ENCODE measurements at regions not wholly inside any gene's neighbourhood (a gene's known extent, or its start where the extent isn't known, plus 50 kb on each side); places are given as distances from the start of the nearest gene placed in this dataset.

DNA sequence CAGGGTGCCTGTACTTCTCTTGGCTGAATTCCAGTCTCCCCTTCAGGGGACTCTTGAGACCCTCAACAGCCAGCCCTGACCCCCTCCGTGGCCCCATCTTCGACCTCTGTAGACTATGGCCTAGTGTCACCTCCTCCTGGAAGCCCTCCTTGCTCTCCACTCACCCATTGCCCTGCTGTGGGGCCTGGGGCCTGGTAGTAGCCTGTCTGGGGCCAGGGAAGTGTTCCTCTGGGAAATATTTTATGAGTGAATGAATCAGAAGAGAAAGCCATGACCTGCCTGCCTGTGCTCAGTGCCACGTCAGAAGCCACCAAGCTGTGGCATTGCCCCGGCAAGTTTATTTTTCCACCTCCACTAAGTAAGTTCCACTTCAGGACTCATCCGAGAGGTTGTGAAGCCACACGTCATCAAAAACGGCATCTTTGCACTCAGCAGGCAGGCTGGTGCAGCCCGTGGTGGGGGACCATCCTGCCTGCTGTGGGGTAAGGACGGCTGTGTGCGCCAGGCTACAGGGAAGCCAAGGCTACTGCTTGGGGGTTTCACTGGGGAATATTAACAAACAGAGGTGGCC is 59.6 kb upstream of the PPARA start:
- no peak for DNase-seq (ENCODE audit: low spot score)

DNA sequence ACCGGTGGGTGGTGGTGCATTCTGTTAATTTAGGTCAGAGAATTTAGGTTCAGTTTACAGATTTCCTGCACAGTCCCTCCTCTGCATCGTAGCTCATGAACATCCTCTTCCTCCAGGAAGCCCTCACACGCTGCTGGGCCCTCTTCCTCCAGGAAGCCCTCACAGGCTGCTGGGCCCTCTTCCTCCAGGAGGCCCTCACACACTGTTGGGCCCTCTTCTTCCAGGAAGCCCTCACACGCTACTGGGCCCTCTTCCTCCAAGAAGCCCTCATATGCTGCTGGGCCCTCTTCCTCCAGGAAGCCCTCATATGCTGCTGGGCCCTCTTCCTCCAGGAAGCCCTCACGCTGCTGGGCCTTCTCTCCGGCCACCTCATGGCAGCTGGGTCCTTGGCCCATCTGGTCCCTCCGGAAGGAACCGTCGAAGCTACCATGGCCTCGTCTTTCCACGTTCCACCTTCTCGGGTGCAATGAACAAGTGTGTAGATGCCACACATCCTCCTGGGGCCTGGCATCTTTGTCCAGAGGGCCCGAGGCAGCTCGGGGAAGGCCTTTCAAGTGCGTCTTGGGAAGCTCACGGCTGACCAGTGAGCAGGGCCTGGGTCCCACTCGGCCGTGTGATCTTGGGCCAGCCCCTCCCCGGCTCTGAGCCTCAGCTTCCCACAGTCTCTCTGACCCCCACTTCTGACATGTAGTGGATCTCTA is 58.9 kb upstream of the PPARA start:
- no peak for DNase-seq (ENCODE audit: low spot score)

DNA sequence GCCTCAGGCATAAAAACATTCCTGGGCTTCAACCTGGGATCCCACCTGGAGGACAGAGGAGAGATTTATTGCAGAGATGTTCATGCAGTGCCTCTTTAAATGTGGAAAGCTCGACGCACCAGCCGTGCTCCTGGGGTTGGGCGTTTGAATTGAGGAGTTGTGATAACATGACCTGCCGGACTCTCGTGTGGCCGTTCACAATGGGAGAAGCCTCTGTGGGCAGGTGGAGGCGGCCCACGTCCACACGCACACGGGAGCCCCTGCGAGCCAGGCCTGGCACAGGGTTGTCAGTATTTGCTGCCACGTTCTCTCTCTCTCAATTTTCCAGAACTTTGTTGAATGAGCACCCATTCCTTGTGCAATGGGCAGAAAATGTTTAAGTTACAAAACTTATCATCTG is 58.3 kb upstream of the PPARA start:
- no peak for DNase-seq (ENCODE audit: low spot score)

DNA sequence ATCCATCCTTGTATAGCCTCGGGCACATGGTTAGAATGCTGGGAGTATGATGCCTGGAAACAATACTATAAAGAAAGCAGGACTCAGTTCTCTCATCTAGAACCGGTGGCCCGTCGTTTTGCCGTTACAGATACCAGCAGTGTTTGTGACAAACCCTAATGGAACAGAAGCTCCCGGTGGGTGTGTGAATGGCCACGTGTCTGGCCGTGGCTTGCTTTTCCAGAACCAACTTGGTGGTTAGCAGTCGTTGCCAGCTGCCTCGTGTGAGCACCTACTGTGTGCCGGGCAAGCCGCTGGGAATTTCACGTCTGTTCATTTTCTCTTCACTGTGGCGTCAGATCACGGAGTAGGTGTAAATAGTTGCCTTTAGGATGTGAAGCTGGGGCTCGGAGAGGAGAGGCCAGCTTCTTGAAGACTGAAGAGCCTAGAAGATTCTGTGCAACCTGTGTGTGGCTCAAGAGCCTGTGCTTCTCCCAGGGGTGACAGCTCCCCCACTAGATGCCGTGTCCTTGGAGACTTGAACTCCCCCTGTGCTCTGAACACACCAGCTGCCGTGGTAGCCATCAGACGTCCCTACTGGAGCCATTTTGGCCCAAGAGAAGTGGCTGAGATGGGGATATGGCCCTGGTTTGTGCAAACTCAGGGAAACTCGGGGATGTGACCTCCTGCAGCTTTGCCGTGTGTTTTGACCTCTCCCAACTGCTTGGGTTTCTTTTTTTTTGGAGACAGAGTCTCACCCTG is 57.5 kb upstream of the PPARA start:
- no peak for DNase-seq (ENCODE audit: low spot score)

DNA sequence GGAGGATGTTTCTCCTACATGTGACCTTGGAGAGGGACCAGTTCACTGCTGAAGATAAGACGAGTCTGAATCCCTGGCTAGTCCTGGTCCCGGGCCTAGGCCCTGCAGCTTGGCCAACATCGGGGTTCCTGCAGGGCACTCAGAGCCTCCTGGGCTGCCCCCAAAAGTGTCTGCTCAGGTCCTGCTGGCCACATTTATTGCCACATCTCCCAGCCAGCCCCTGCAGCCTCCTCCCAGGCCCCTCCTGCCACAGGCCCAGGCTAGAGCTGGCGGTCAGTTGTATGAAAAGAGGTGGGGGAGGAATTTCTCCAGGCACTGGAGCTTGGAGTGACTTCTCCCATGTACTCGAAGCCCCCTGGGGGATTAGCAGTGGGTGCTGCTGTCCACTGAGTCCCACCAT is 56.5 kb upstream of the PPARA start:
- no peak for DNase-seq (ENCODE audit: low spot score)

DNA sequence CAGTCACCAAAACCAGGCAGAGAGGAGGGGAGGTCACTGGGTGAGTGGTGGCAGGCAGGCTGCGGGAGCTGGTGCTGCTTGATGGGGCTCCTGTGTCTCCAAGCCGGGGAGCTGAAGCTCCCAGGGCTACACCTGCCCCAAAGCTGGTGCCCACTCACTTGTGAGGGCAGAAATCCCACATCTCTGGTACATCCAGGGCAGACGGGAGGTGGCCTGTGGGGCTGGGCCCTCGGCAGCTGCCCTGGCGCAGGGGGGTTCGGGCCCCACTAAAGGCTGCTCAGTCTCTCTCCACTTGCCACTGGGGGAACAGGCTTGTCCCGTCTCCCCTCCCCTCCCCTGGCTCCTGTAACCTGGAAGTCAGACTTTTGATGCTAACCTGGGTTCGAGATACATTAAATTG is 55.6 kb upstream of the PPARA start:
- no peak for DNase-seq (ENCODE audit: low spot score)

DNA sequence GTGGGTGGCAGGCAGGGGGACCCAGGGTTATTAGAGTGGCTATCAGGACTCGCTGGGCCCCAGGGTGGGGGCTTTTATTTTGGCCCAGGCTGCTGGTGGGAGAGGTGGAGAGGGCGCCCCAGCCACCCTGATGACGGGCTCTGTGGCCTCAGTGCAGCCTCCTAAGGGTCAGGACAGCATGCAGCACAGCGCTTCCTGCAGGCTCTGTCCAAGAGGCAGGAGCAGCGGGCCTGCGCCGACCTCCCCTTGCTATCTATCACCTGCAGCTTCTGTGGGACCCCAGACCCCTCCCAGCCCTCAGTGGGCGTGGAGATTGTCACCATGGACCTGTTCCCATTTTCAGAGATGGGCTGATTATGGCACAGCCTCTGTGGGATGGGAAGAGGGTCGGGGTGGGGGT is 54.3 kb upstream of the PPARA start:
- no peak for DNase-seq (ENCODE audit: low spot score)

DNA sequence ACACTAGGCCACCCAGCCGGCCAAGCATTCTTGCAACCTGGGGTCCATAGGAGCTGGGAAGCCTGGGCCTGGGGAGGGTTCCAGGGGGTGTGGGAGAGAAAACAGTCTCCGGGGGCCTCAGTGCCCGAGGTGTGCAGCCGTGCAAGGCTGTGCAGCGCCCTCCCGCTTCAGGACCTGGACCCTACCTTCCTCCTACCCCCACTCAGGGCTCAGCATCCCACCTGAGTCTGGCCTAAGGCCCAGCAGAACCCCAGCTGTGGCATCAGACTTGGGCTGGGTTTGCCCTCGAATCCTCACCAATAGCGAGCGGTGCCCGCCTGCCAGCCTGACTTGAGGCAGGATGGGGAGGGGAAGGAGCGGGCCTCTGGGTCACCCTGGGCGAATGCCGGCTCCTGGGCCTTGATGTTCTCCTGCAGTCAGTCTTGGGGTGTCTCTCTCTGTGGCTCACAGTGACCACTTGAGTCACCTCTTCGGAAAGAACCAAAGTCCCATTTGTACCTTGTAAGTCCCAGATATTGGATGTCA is 53.6 kb upstream of the PPARA start:
- no peak for DNase-seq (ENCODE audit: low spot score)

DNA sequence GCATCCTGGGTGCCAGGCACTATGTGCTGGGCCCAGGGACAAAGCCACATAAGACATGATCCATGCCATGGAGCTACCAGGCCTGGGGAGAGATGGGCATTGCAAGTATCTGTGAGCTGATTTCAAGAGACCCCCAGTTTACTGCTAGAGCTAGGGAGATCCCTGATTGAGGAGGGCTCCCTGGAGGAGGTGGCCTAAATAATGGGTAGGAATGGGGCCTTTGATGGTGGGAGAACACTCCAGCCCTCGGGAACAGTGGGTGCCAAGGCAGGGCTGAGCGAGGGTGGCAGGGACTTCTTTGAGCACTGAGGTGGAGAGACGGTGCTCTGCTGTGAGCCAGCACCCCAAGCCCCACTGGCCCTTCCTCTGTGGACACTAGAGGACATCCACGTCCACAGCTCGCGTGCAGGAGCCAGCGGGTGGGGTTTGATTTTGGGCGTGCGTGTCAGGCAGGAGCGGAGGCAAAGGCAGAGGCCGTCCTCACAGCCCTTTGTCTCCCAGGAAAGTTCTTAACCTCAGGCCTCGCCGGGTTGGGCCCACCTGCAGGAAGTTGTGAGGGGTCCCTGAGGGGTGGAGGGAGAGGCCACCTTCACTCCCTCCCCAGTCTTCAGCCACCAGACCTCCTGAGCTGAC is 52.9 kb upstream of the PPARA start:
- DNase-seq (ENCODE audit: low spot score): no peak

DNA sequence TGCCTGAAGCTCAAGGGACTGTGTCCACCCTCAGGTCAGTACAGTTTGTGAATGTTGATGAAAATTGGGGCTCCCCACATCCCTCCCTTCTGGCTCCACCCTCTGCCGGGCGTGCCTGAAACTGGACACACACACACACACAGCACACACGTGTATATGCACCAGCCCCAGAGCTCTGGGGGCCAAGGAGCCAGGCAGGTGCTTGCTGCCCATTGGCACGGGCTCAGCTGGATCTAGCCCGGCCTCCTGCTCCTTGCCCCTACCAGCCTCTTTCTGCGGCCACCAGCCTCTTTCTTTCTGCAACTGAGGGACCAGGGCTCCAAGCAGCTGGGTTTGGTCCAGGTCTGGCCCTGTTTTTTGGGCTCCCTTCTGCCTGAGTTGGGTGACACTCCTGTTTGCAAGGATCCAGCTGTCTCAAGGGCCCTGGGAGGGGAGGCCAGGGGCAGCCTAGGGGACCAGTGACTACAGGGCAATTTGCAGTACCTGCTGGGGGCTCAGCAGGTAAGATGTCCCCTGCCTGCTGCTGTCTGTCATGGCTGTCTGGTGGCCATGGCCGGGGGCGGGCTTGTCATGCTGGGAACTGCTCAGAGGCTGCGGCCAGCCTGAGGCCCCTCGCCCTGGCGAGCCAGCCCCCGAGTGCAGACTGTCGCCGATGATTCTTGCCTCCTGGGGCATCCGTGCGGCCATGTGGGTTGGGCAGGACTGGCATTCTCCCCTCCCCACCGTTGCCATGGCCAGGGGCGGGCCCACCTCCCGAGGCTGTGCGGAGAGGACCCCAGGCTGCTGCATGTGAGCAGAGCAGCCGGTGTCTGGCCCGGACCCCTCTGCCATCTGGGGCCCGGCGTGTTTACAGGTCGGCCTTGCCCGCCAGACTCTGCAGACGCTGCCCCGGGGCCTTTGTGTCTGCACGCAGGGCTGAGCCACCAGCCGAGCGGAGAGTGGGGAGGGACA is 51.5 kb upstream of the PPARA start:
- DNase-seq (ENCODE audit: low spot score): no peak

DNA sequence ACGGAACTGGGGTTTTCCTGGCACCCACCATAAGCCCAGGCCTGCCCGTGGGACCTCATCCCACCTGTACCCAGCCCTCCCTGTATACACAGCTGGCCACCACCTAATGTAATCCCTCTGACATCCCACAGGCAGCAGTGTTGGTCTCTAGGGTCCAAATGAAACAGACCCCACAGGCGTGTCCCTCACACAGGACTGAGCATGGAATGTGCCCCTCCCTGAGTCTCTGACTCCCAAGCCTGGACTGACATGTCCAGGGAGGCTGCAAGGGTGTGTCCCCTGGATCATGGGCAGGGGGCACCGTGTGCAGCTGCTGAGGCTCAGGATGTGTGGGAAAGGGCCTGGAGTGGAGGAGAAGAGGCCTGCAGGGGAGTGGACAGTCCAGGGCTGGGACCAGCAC is 50.6 kb upstream of the PPARA start:
- DNase-seq (ENCODE audit: low spot score): no peak

DNA sequence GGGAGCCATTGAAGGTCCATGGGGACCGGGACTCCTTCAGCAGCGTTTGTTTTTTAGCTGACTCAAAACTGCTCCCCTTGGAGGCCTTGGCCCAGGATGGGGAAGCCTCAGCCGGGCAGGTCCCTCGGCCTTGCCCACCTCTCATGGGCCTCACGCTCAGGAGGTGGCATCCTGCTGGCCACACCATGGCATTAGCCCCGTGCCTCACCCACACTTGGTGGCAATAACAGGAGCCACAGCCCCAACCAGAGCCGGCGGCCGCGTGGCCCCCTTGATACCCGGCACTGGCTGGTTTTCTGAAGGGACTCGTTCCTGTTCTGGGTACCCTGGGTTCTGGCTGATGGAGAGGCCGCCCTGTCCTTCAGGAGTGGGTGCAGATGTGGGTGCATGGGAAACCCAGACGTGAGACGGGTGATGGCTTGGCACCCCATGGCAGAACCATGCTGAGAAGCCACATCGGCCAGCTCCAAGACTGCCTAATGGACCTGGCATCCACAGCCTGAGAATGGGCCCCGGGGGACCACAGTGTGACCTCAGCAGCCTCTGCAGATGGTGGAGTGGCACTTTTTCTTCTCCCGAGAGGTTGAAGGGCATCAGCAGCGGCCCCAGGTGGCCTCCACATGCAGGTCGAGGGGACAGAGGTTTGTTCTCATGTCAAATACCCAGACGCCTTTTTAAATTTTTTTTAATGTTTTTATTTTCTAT is 49.8 kb upstream of the PPARA start:
- no peak for DNase-seq (ENCODE audit: low spot score)
